GM23338 (cell line): ENCODE measurements at regions not wholly inside any gene's neighbourhood (a gene's known extent, or its start where the extent isn't known, plus 50 kb on each side); places are given as distances from the start of the nearest gene placed in this dataset.
A peak's percentile ranks its signal among the peaks of the same experiment; 100 is the strongest.

Source experiments
- ATAC-seq: fragments of 200-7000 bp; cut with Tn5 transposase; 3 replicates; pipeline ENCODE4 v1.9.1; 2020
- DNase-seq: peaks from one replicate; pipeline ENCODE4 v3.0.0-alpha.2; 2015; ENCODE audit warnings: low spot score
- H2AFZ ChIP-seq: fragments of 200-600 bp; sonication (generic); 2 replicates; pipeline ENCODE4 v1.8.0; 2016; ENCODE audit warnings: antibody characterized with exemption, mild to moderate bottlenecking, moderate library complexity
- H3F3A ChIP-seq: fragments of 200-600 bp; sonication (generic); replicated peaks from 2 replicates; pipeline ENCODE4 v1.8.0; 2017; ENCODE audit warnings: antibody characterized with exemption, mixed run types, low read depth
- H3K27ac ChIP-seq: fragments of 200-600 bp; sonication (generic); 2 replicates; pipeline ENCODE4 v1.6.1; 2016; ENCODE audit warnings: low read depth
- H3K27me3 ChIP-seq: fragments of 200-600 bp; sonication (generic); 2 replicates; pipeline ENCODE4 v1.8.0; 2016; ENCODE audit warnings: mild to moderate bottlenecking, mixed run types, moderate library complexity; ENCODE audit not compliant: insufficient read depth
- H3K36me3 ChIP-seq: fragments of 200-600 bp; sonication (generic); 2 replicates; pipeline ENCODE4 v1.8.0; 2016; ENCODE audit warnings: mild to moderate bottlenecking; ENCODE audit not compliant: insufficient read depth
- H3K4me1 ChIP-seq: fragments of 200-600 bp; sonication (generic); 2 replicates; pipeline ENCODE4 v1.8.0; 2016; ENCODE audit warnings: mild to moderate bottlenecking, moderate library complexity; ENCODE audit not compliant: insufficient read depth
- H3K4me2 ChIP-seq: fragments of 200-600 bp; sonication (generic); 2 replicates; pipeline ENCODE4 v1.7.1; 2017; ENCODE audit warnings: mixed run types
- H3K4me3 ChIP-seq: fragments of 200-600 bp; sonication (generic); 2 replicates; pipeline ENCODE4 v1.6.1; 2016; ENCODE audit warnings: mixed run types
- H3K79me2 ChIP-seq: fragments of 200-600 bp; sonication (generic); replicated peaks from 2 replicates; pipeline ENCODE4 v1.8.0; 2017; ENCODE audit warnings: mild to moderate bottlenecking; ENCODE audit not compliant: insufficient read depth
- H3K9me2 ChIP-seq: fragments of 200-600 bp; sonication (generic); 2 replicates; pipeline ENCODE4 v1.8.0; 2017; ENCODE audit not compliant: insufficient read depth
- H4K20me1 ChIP-seq: fragments of 200-600 bp; sonication (generic); replicated peaks from 2 replicates; pipeline ENCODE4 v1.8.0; 2017; ENCODE audit warnings: mild to moderate bottlenecking; ENCODE audit not compliant: insufficient read depth
- H3K27ac Mint-ChIP-seq: 2 replicates; pipeline ENCODE4 v1.8.0; 2020; ENCODE audit warnings: inconsistent platforms, mild to moderate bottlenecking, moderate library complexity, mixed read lengths
- H3K27me3 Mint-ChIP-seq: 3 replicates; pipeline ENCODE4 v1.8.0; 2022; ENCODE audit warnings: low read depth, mild to moderate bottlenecking, moderate library complexity, mixed read lengths, inconsistent platforms; ENCODE audit not compliant: insufficient read depth, poor library complexity
- H3K36me3 Mint-ChIP-seq: 3 replicates; pipeline ENCODE4 v1.8.0; 2021; ENCODE audit warnings: low read depth, mild to moderate bottlenecking, inconsistent platforms, moderate library complexity, mixed read lengths
- H3K4me1 Mint-ChIP-seq: 3 replicates; pipeline ENCODE4 v1.8.0; 2020; ENCODE audit warnings: mild to moderate bottlenecking, inconsistent platforms, mixed read lengths
- H3K4me3 Mint-ChIP-seq: 3 replicates; pipeline ENCODE4 v1.8.0; 2021; ENCODE audit warnings: moderate library complexity, mild to moderate bottlenecking, inconsistent platforms, mixed read lengths
- H3K9me3 Mint-ChIP-seq: 3 replicates; pipeline ENCODE4 v1.8.0; 2020; ENCODE audit warnings: moderate library complexity, mild to moderate bottlenecking, inconsistent platforms, mixed read lengths
- CREB1 ChIP-seq: fragments of 250-450 bp; sonication (Bioruptor Pico); IDR thresholded peaks from 2 replicates; pipeline ENCODE4 v1.5.0; 2020; ENCODE audit warnings: low read depth, mild to moderate bottlenecking, moderate library complexity
- CTCF ChIP-seq, 2 experiments: fragments of 200-600 bp in 1 of 2; sonication (generic) in 1 of 2; conservative IDR thresholded peaks; 2 replicates each; pipeline versions ENCODE4 v1.5.1 to v1.6.1; 2016 to 2017; ENCODE audit warnings: antibody characterized with exemption in 2 of 2, low read depth in 2 of 2, mild to moderate bottlenecking in 2 of 2, moderate library complexity in 1 of 2
- ETS1 ChIP-seq: IDR thresholded peaks from 2 replicates; pipeline ENCODE4 v1.6.1; 2016; ENCODE audit warnings: antibody characterized with exemption
- JUNB ChIP-seq: IDR thresholded peaks from one replicate; pipeline ENCODE4 v1.6.1; 2016; ENCODE audit warnings: antibody characterized with exemption; ENCODE audit not compliant: unreplicated experiment
- NANOG ChIP-seq: IDR thresholded peaks from 2 replicates; pipeline ENCODE4 v1.6.1; 2016; ENCODE audit warnings: antibody characterized with exemption, borderline replicate concordance
- POLR2AphosphoS5 ChIP-seq: IDR thresholded peaks from 2 replicates; pipeline ENCODE4 v1.6.1; 2016; ENCODE audit warnings: antibody characterized with exemption, low read depth
- REST ChIP-seq: IDR thresholded peaks from one replicate; pipeline ENCODE4 v1.6.1; 2018; ENCODE audit warnings: antibody characterized with exemption; ENCODE audit not compliant: unreplicated experiment
- ZNF114 ChIP-seq: fragments of 250-450 bp; sonication (Bioruptor Pico); IDR thresholded peaks from 2 replicates; pipeline ENCODE4 v1.5.0; 2020; ENCODE audit warnings: mild to moderate bottlenecking, moderate library complexity
- ZNF331 ChIP-seq: fragments of 250-450 bp; sonication (Bioruptor Pico); IDR thresholded peaks from 2 replicates; pipeline ENCODE4 v1.5.0; 2020; ENCODE audit warnings: low read depth, mild to moderate bottlenecking, moderate library complexity

GRCh38 chr14:61887628-61888027 is 125.4 kb downstream of the SNAPC1 start (continued):
- no peak for TF ChIP-seq ETS1
- TF ChIP-seq CREB1 (CRISPR knock-in tag): no peak
- TF ChIP-seq REST: no peak
- no peak for TF ChIP-seq ZNF114
- no peak for TF ChIP-seq NANOG
- TF ChIP-seq JUNB: no peak
- no peak for TF ChIP-seq ZNF331

DNA sequence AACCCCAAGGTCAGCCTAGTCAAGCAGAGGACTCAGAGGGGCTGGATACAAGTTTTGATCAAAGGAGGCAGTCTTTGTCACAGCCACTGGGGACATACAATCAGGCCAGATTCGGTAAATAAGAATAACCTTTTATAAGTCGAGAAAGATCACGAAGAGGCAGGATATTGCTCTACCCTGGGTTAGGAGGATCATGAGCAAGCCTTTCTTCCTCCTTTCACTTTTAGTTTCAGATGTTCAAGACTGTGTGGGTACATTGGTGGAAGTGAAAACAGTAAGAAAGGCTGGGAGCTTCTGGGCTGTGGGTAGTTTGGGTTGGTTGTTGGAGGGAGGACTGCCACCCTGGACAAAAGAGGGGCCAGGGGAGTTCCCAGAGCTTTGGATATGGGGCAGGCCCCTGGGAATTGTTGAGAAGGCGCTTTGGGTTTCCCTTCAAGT is 127.7 kb downstream of the SNAPC1 start:
- Mint-ChIP-seq H3K27me3 (peaks cover 2% of the 10 kb centered on the region), H3K4me3 (no peak overlapping the region), H3K36me3 (no peaks in the 10 kb centered on the region), H3K27ac (no peak overlapping the region), H3K9me3 (no peaks in the 10 kb centered on the region), H3K4me1 (peaks cover 29% of the 10 kb centered on the region)
- no peaks in the 10 kb centered on the region for H3F3A ChIP-seq
- no peak overlapping the region for H3K4me2 ChIP-seq
- H3K9me2 ChIP-seq: no peaks in the 10 kb centered on the region
- H3K36me3 ChIP-seq: no peaks in the 10 kb centered on the region
- peaks cover 39% of the 10 kb centered on the region for H3K4me1 ChIP-seq
- ATAC-seq: no peak; the same call in 2 of the 3 replicates
- H3K27ac ChIP-seq: no peak overlapping the region
- no peaks in the 10 kb centered on the region for H3K27me3 ChIP-seq
- peak overlapping the region; percentile 80; the same call in 1 of the 2 replicates for H2AFZ ChIP-seq
- DNase-seq: peak; percentile 30
- H3K79me2 ChIP-seq: no peaks in the 10 kb centered on the region
- H4K20me1 ChIP-seq: no peaks in the 10 kb centered on the region
- H3K4me3 ChIP-seq: no peak overlapping the region
- peak; percentile 4 to 28; a peak in 2 of 4 replicates for TF ChIP-seq CTCF (conservative IDR thresholded peaks at IDR 0.05; ENCODE audit: low read depth in 2 of 2)
- TF ChIP-seq POLR2AphosphoS5: no peak
